Left lung (tissue), 4 donors: ENCODE measurements at regions not wholly inside any gene's neighbourhood (a gene's known extent, or its start where the extent isn't known, plus 50 kb on each side); places are given as distances from the start of the nearest gene placed in this dataset.

Experiments
- ATAC-seq: fragments of 200-7000 bp; cut with Tn5 transposase; one replicate; pipeline ENCODE4 v1.9.1; 2020; ENCODE audit warnings: moderate library complexity
- DNase-seq, 4 donors: peaks; one replicate each; pipeline ENCODE4 v3.0.0-alpha.2; 2013 to 2020
- H3K27ac ChIP-seq, 2 donors: fragments of 200-600 bp; sonication (generic) in 1 of 2; one replicate each; pipeline versions ENCODE4 v1.5.0 to v1.8.0; 2020 to 2021
- H3K27me3 ChIP-seq, 2 donors: fragments of 200-600 bp; sonication (generic) in 1 of 2; one replicate each; pipeline versions ENCODE4 v1.5.0 to v1.8.0; 2020 to 2021
- H3K36me3 ChIP-seq, 2 donors: fragments of 200-600 bp; sonication (generic) in 1 of 2; one replicate each; pipeline versions ENCODE4 v1.5.0 to v1.8.0; 2020 to 2021
- H3K4me1 ChIP-seq, 2 donors: fragments of 200-600 bp; one replicate each; pipeline ENCODE4 v1.8.0; 2021
- H3K4me3 ChIP-seq, 2 donors: fragments of 200-600 bp; sonication (generic) in 1 of 2; one replicate each; pipeline versions ENCODE4 v1.5.0 to v1.8.0; 2020 to 2021; ENCODE audit warnings: mild to moderate bottlenecking in 1 of 2
- H3K9me3 ChIP-seq, 2 donors: fragments of 200-600 bp; sonication (generic) in 1 of 2; one replicate each; pipeline versions ENCODE4 v1.5.0 to v1.8.0; 2020 to 2021
- CTCF ChIP-seq, 2 donors: fragments of 200-600 bp; sonication (generic) in 1 of 2; IDR thresholded peaks; one replicate each; pipeline versions ENCODE4 v1.5.0 to v1.8.0; 2021; ENCODE audit warnings: antibody characterized with exemption in 2 of 2
- intact Hi-C, 2 donors: fragments of 100-400 bp; cut with DNase I; formaldehyde crosslinking; loops; one replicate each; pipeline versions ENCODE4 v1.11.2 to v1.14.2; 2022
- donor health status: DM: no; HTN: yes; CAD: no.
- donor health status: DM: no; HTN: no; CAD: no.

GRCh38 chr21:15543473-15543872 lies 186.3 kb upstream of the USP25 start:
- Histone ChIP-seq H3K27me3 (no peaks in the 10 kb centered on the region), H3K36me3 (no peaks in the 10 kb centered on the region), H3K4me3 (no peak overlapping the region), H3K27ac (no peak overlapping the region), H3K4me1 (no peaks in the 10 kb centered on the region), H3K9me3 (no peaks in the 10 kb centered on the region)
- TF ChIP-seq CTCF (IDR thresholded peaks at IDR 0.05), result no peak
- ATAC-seq (no peak), DNase-seq (no peak)
- intact Hi-C loops, result no loop called here

- no peaks in the 10 kb centered on the region for H3K9me3 ChIP-seq
- no peaks in the 10 kb centered on the region for H3K27me3 ChIP-seq
- intact Hi-C loops, result no loop called here
- DNase-seq (no peak), ATAC-seq (no peak)
- H3K27ac ChIP-seq, result no peak overlapping the region
- no peaks in the 10 kb centered on the region for H3K36me3 ChIP-seq
- H3K4me3 ChIP-seq, result no peak overlapping the region
- H3K4me1 ChIP-seq, result no peaks in the 10 kb centered on the region
- TF ChIP-seq CTCF (IDR thresholded peaks at IDR 0.05), result no peak
Observed at GRCh38 chr21:15549671-15550070, 180.1 kb upstream of the USP25 start.

DNA sequence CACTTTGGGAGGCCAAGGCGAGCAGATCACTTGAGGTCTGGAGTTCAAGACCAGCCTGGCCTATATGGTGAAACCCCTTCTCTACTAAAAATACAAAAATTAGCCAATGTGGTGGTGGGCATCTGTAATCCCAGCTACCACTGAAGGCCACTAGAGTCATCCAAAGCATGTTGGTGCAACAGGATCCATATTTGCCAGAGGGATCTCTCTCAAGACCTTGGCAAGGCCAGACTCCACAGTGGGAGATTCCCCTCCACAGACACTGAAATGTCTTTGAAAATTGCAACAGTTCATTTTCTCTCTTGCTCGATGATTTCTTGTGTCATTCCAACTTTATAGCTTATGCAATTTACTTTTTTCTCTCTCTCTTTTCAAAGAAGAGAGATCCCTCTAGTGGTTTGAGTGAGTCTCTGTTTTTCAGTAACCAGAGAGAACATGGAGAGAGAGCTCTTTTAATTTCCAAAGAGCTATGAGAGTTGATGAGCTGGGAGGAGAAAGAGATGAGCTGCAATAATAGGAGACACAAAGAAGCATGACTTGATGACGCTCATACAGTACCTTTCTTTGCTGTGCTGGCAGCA lies 176.8 kb upstream of the USP25 start:
- TF ChIP-seq CTCF (IDR thresholded peaks at IDR 0.05), result peak; percentile 16 to 33
- Histone ChIP-seq H3K27me3 (no peaks in the 10 kb centered on the region), H3K27ac (no peak overlapping the region), H3K4me1 (no peaks in the 10 kb centered on the region), H3K36me3 (no peaks in the 10 kb centered on the region), H3K4me3 (no peak overlapping the region), H3K9me3 (no peaks in the 10 kb centered on the region)
- intact Hi-C loops, result no loop called here
- ATAC-seq (peak; percentile 69), DNase-seq (no peak)

DNA sequence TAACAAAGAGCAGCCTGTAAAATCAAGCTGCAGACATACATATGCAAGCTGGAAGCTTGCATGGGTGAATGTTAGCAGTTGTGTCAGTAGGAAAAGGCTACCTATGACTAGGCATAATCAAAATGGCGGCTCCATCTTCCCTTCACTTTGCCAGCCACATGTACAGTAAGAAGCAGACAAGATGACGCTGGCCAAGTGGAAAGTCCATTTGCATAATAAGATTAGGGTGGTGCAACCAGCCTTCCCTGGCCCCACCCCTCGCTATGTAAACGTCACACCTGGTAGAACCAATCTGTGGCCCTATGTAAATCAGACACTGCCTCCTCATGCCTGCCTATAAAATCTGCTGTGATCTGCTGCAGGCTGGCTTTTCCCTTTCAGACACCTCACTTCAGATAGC lies 171.9 kb upstream of the USP25 start:
- H3K4me3 ChIP-seq, result no peak overlapping the region
- H3K36me3 ChIP-seq, result no peaks in the 10 kb centered on the region
- H3K27ac ChIP-seq, result no peak overlapping the region
- no peaks in the 10 kb centered on the region for H3K27me3 ChIP-seq
- no peak for TF ChIP-seq CTCF (IDR thresholded peaks at IDR 0.05)
- no peaks in the 10 kb centered on the region for H3K9me3 ChIP-seq
- no peaks in the 10 kb centered on the region for H3K4me1 ChIP-seq
- no peak for DNase-seq
- intact Hi-C loops, result no loop called here
- no peak for ATAC-seq

DNA sequence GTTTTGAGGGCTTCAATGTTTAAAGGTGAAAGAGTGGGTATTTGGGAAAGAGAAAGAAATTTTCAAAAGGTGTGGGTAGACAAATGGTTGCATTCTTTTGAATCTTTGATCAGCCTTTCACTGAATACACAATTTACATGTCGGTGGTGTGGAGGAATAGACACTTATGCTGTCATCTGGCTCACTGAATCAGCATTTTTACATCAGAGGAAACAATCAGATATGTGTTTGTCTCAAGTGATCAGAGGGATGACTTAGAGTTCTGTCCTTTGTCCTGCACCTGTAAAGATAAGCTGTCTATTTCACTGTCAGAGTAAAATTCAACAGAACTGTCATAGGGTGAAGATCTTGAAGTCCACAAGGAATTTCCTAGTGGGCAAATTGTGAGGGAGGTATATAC lies 170.9 kb upstream of the USP25 start:
- Histone ChIP-seq H3K9me3 (no peaks in the 10 kb centered on the region), H3K36me3 (no peaks in the 10 kb centered on the region), H3K4me1 (no peaks in the 10 kb centered on the region), H3K27me3 (no peaks in the 10 kb centered on the region), H3K4me3 (no peak overlapping the region), H3K27ac (no peak overlapping the region)
- DNase-seq (no peak), ATAC-seq (no peak)
- TF ChIP-seq CTCF (IDR thresholded peaks at IDR 0.05), result no peak
- intact Hi-C loops, result no loop called here
